NCI-H524 treated with DMSO at 0.1 percent for 48 hours (cell line): ENCODE measurements at regions not wholly inside any gene's neighbourhood (a gene's known extent, or its start where the extent isn't known, plus 50 kb on each side); places are given as distances from the start of the nearest gene placed in this dataset.

Experiments
- DNase-seq: peaks from one replicate; lab custom pipeline; 2025; lab: John Stamatoyannopoulos, UW

GRCh38 chr13:111558700-111559088 lies 238.3 kb downstream of the TEX29 start:
- DNase-seq, result no peak

DNA sequence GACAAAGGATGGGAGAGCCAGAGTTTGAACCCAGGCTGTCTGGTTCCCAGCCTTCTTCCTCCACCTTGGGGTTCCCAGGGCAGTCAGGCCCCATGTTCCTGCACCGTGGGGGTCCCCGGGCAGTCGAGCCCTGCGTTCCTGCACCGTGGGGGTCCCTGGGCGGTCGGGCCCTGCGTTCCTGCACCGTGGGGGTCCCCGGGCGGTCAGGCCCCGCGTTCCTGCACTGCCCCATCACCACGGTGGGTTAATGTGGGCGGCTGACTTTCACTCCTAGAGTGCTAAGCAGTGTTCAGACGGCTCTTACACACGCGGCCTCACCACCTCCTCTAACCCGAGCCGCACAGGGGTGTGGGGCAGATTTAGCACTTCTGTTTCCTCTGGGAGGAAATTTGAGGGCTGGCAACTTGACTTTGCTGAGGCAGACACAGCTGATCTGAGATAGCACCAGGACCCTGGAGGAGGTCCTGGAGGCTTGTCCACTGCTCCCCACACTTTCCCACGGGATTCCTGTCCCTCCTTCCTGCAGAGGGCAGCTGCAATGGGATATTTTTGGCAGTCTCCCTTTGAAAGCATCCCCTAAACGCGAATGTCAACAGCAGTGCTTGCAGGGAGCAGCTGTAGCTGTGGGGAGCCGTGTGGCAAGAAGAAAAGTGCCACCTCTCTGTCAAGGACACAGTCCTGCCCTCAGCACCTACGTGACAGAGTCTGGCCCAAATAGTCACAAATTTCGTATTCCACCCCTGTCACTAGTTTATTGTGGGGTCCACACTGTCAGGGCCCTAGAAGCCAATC lies 239.4 kb downstream of the TEX29 start:
- no peak for DNase-seq

DNA sequence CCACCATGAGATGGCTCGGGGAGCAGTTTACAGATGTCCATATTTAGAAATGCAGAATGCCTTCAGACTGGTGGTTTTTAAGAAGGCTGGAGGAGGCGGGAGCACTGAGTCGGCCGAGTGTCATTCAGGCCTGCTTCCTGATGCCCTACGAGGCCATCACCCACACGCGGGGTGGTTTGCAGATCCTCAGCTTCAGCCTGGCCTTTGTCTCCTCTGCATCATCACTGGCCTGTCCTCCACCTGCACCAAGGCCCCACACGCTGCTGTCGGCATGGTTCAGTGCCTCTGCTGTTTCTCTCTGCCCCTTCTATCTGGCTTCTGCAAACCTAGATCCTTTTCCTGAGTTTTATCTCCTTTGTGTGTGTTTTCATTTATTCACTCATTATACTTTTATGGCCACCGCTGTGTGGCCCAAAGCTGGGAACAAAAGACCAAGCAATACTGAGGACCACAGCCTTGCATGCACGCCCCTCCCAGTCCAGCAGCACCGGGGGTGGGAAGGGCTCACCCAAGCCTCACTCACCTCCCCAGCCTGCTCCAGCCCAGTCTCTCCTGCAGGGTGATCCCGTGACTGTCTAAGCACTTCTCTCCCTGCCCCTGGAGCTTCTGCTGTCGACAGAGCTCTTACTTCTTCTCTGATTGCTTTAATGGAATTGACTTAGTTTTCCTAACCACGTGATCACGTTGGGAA lies 240.8 kb downstream of the TEX29 start:
- no peak for DNase-seq

DNA sequence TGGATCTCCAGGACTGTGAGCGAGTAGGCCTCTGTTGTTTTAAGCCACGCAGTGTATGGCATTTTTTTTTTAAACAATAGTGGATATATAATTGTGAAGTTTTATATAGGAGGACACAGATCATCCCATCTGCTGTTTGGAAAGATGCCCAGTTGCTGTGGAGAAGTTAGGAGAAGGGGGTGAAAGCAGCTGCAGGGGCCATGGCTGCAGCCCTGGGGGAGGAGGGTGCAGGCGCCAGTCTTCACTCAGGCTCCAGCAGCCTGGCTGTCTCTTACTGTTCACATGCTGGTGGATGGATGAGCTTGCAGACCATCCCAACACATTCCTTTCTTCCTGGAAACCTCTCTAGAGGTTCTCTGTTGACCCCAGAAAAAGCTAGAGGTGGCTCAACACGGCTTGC lies 242.3 kb downstream of the TEX29 start:
- no peak for DNase-seq

GRCh38 chr13:111564606-111565005 lies 244.2 kb downstream of the TEX29 start:
- no peak for DNase-seq

GRCh38 chr13:111565400-111565799 lies 245.0 kb downstream of the TEX29 start:
- DNase-seq, result no peak

GRCh38 chr13:111566567-111566966 lies 246.1 kb downstream of the TEX29 start:
- DNase-seq, result no peak

- no peak for DNase-seq
Measured at GRCh38 chr13:111567637-111568036, 247.2 kb downstream of the TEX29 start.

- DNase-seq, result no peak
Measured at GRCh38 chr13:111568290-111568689, 247.8 kb downstream of the TEX29 start.

DNA sequence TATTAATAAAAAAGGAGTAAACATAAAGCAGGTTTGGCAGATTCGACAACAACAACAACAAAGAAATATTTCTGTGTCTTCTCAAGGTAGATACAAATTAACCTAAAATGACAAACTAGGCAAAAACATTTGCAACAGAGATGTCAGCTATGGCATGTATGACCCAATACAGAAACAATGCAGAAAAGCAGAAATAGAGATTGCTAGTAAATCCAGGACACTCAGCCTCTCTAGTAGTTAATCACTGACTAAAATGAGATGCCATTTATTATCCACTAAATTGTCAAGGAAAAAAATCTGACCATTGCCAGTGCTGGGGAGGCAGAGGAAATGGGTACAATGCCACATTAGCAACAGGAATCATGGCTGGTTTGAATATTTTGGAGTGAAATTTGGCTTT lies 250.5 kb downstream of the TEX29 start:
- no peak for DNase-seq

DNA sequence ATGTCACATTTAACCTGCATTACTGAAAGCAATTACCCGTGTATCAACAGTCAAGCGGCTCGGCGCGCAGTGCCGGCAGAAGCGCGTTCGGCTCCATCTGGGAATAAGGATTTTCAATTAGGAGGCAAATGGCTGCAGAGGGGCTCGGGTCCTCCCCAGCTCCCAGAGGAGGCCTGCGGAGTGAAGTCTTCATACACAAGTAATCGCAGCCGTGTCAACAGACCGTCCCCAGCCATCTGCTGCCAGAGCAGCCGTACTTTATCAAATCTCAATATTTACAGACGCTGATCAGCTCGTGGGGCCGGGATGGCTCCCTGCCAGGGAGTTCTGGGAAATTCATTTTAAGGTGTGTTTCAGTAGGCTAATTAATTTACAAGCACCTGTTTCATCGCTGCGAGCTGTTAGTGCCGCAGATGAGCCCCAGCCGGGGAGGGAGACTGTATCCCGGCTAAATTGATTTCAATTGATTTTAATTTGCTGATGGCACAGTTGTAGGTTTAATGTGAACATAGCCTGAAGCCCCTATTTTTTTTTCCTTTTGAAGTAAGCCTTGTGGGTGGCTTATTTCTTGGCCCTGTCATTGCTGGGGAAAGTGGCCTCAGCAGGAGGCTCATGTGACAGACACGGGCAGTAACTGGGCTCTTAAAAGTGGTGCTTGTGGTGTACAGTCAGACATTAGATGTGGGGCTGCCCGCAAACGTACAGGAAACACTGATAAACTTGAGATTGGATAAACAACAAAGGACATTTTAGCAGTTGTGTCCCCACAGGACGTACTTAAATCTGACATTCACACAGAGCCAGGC lies 252.7 kb downstream of the TEX29 start:
- DNase-seq, result peak; percentile 89

GRCh38 chr13:111573801-111574200 lies 253.4 kb downstream of the TEX29 start:
- DNase-seq, result no peak

DNA sequence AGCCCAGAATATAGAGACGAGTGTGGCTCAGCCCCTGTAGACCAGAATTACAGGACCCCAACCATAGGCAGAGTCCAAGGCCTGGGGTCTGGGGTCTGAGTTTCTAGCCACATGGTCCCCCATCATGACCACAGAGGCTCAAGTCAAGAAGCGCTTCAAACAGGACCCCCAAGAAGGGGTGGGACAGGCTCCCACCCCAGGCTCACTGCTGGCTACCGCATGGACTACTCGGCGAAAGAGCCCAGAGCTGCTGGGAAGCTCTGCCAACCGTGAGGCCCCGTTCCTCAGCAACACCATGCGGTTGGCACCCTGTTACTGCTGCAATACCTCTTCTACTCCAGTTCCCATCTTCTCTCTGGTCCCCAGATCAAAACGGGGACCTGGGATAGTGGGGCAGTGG lies 254.8 kb downstream of the TEX29 start:
- DNase-seq, result no peak

GRCh38 chr13:111575719-111576118 lies 255.3 kb downstream of the TEX29 start:
- DNase-seq, result peak; percentile 26

- peak; percentile 35 for DNase-seq
Measured at GRCh38 chr13:111577208-111577828, 256.9 kb downstream of the TEX29 start.

- no peak for DNase-seq
Measured at GRCh38 chr13:111577956-111578605, 257.6 kb downstream of the TEX29 start.

DNA sequence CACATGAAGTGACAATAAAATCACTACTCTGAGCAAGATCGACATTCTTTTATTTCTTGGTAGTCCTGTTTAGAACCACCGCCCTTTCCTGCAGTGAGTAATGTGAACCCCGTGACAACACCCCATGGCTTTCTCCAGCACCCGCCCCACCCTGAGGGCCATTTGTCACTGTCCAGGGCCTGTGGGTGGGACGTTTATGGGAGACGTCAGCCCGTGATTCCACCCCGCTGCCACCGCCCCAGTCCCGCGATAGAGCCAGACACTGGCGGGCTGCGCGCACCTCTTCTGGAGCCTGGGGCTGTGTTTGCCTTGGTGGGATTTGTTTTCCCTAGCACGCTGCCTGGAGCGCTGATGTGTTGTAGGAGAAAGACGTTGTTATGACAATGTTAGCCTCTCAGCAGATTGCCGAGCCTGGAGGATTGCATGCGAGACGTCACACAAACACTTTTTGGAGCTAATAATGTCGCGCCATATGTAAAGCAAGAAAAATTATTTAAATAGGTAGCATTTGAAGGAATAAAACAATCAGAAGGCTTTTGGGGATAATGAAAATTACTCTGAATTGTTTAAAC lies 263.7 kb downstream of the TEX29 start:
- no peak for DNase-seq

DNA sequence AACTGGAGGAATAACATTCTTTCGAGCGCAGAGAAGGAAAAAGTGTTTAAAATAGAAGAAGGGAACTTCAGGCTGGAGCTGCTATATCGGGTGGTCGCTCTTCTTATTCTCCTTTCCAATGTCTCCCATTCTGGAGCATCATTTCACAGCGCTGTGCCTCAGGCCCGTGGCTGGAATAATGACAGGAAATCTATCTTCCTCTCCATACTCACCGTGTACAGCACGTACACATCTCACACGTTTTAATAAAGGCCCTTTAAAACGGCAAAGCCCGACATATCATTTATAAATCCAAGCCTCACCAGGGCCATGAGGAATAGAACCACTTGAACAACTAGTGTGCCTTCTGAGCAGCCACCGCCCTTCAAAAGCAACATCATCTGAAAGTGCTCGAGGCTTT lies 264.4 kb downstream of the TEX29 start:
- no peak for DNase-seq

- DNase-seq, result no peak
Measured at GRCh38 chr13:111586291-111586690, 265.8 kb downstream of the TEX29 start.

DNA sequence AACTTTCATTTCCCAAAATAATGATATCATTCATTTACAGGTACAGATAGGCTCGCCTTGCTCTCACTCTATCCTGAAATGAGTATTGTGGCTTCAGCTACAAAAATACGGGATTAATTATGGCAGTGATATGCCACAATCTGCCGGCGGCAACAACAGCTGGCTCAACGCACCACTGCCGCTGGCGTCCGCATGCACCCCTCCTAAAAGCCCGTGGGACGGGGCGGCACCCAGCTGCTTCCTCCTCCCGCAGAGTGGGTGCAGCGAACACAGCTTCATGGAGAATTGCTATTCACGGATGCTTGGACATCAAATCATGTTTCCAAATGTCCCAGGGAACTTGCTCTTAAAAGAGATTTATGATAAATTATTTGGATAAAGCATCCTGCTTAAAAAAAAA lies 266.8 kb downstream of the TEX29 start:
- DNase-seq, result no peak

DNA sequence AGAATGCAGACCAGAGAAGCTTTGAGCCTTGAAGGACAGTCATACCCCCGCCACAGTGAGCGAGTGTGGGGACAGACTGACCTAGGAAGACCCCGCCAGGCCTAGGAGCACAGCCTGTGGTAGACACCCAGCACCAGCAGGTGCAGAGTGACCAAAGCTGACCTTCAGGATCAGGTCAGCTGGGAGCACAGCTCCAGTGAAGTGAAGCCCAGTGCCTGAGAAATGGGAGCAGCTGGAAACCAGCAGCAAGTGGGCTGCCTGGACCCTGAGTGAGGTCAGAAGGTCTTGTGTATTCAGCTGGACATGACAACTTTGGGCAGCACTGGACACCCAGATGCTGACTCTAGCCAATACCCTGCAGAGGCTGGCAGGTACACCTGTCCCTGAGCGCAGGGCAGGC lies 268.9 kb downstream of the TEX29 start:
- DNase-seq, result no peak

DNA sequence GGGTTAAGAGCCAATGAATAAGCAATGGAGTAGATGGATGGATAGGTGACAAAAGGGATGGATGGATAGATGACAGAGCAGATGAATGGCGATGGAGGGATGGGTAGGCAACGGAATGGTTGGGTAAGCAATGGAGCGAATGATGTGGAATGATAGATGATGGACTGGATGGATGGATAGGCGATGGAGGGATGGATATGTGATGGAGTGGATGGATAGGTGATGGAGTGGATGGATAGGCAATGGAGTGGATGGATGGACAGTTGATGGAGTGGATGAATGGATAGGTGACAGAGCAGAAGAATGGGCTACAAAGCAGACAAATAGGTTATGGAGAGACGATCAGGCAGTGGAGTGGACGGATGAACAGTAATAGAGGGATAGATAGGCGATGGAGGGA lies 269.6 kb downstream of the TEX29 start:
- no peak for DNase-seq
